Neural crest cell (in vitro differentiated cells): ENCODE measurements at regions not wholly inside any gene's neighbourhood (a gene's known extent, or its start where the extent isn't known, plus 50 kb on each side); places are given as distances from the start of the nearest gene placed in this dataset.
A peak's percentile ranks its signal among the peaks of the same experiment; 100 is the strongest.

Experiments used
- DNase-seq: peaks from one replicate; pipeline ENCODE4 v3.0.0; 2021; ENCODE audit warnings: low read depth, mixed read lengths, low spot score
- H3K27ac Mint-ChIP-seq: one replicate; pipeline ENCODE4 v1.8.0; 2021; ENCODE audit warnings: mild to moderate bottlenecking, mixed read lengths; ENCODE audit not compliant: unreplicated experiment
- H3K27me3 Mint-ChIP-seq: 2 replicates; pipeline ENCODE4 v1.8.0; 2021; ENCODE audit warnings: low read depth, mild to moderate bottlenecking, mixed read lengths
- H3K36me3 Mint-ChIP-seq: 2 replicates; pipeline ENCODE4 v1.8.0; 2021; ENCODE audit warnings: low read depth, mild to moderate bottlenecking, mixed read lengths
- H3K4me1 Mint-ChIP-seq: 2 replicates; pipeline ENCODE4 v1.8.0; 2021; ENCODE audit warnings: mixed read lengths
- H3K4me3 Mint-ChIP-seq: one replicate; pipeline ENCODE4 v1.8.0; 2021; ENCODE audit warnings: mild to moderate bottlenecking, mixed read lengths
- H3K9me3 Mint-ChIP-seq: 2 replicates; pipeline ENCODE4 v1.8.0; 2021; ENCODE audit warnings: mixed read lengths
- TF ChIP-seq, protein P1 (sequence below): fragments of 200-600 bp; sonication (generic); conservative IDR thresholded peaks from 2 replicates; pipeline ENCODE4 v1.5.0; 2021; ENCODE audit warnings: antibody characterized with exemption, mild to moderate bottlenecking

DNA sequence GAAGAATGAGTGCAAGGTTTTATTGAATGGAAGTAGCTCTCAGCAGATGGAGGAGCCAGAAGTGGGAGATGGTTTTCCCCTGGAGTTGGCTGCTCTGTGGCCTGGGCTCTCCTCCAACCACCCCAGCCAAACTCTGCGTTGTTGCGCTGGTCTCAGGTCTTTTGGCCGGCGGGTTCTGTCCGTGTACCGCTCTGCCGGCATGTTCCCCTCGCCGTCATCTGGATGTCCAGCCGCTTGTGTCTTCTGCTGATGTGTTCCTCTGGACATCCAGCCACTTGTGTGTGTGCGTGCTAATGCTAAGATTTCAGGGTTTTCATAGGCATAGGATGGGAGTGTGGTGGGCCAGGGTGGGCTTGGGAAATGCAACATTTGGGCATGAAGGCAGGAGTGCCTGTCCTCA, 1311.3 kb upstream of the TMEFF2 start:
- Mint-ChIP-seq H3K27ac (peak overlapping the region; percentile 57), H3K4me3 (no peak overlapping the region), H3K4me1 (peaks cover 46% of the 10 kb centered on the region), H3K9me3 (no peaks in the 10 kb centered on the region), H3K27me3 (no peaks in the 10 kb centered on the region), H3K36me3 (peaks cover 2% of the 10 kb centered on the region)
- DNase-seq, result no peak
- TF ChIP-seq, protein P1, sequence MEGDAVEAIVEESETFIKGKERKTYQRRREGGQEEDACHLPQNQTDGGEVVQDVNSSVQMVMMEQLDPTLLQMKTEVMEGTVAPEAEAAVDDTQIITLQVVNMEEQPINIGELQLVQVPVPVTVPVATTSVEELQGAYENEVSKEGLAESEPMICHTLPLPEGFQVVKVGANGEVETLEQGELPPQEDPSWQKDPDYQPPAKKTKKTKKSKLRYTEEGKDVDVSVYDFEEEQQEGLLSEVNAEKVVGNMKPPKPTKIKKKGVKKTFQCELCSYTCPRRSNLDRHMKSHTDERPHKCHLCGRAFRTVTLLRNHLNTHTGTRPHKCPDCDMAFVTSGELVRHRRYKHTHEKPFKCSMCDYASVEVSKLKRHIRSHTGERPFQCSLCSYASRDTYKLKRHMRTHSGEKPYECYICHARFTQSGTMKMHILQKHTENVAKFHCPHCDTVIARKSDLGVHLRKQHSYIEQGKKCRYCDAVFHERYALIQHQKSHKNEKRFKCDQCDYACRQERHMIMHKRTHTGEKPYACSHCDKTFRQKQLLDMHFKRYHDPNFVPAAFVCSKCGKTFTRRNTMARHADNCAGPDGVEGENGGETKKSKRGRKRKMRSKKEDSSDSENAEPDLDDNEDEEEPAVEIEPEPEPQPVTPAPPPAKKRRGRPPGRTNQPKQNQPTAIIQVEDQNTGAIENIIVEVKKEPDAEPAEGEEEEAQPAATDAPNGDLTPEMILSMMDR, result no peak

DNA sequence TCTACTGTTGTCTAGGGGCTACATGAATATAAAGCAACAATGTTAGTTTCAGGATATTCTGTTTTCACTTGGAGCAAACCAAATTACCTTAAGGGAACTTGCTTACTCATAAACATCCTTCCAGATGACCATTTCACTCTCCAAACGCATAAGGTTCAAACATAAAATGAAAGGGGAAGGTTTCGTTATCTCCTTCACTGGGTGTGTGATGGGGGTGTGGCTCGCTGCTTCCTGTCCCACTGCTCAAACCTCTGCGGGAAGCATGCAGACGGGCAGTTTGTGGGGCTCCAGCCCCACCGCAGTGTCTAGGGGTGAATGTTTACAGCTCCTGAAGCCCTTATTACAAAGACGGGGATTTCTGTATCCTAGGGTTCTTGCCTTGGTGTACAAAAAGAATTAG, 1310.9 kb upstream of the TMEFF2 start:
- no peak overlapping the region for H3K4me3 Mint-ChIP-seq

DNA sequence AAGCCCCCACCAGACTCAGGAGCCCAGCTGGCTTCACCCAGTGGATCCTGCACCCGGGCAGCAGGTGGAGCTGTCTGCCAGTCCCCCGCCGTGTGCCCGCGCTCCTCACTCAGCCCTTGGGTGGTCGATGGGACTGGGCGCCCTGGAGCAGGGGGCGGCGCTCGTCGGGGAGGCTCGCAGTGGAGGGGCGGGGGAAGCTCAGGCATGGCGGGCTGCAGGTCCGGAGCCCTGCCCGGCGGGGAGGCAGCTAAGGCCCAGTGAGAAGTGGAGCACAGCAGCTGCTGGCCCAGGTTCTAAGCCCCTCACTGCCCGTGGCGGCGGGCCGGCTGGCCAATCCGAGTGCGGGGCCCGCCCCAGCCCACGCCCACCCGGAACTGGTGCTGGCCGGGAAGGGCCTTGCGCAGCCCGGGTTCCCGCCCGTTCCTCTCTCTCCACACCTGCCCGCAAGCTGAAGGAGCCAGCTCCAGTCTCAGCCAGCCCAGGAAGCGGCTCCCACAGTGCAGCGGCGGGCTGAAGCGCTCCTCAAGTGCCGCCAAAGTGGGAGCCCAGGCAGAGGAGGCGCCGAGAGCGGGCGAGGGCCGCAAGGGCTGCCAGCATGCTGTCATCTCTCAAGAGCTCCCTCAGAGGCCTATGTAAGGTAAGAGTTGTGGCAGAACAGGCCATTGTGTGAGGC, 1307.8 kb upstream of the TMEFF2 start:
- H3K4me1 Mint-ChIP-seq, result peaks cover 40% of the 10 kb centered on the region
- H3K9me3 Mint-ChIP-seq, result peaks cover 3% of the 10 kb centered on the region
- TF ChIP-seq, protein P1, result peak; percentile 57
- no peaks in the 10 kb centered on the region for H3K27me3 Mint-ChIP-seq
- DNase-seq, result peak; percentile 25
- no peak overlapping the region for H3K27ac Mint-ChIP-seq
- peak overlapping the region; percentile 83 for H3K4me3 Mint-ChIP-seq
- H3K36me3 Mint-ChIP-seq, result no peaks in the 10 kb centered on the region

More for the DNA sequence above, 1310.9 kb upstream of the TMEFF2 start:
- DNase-seq, result no peak
- Mint-ChIP-seq H3K27me3 (no peaks in the 10 kb centered on the region), H3K9me3 (no peaks in the 10 kb centered on the region), H3K27ac (no peak overlapping the region), H3K36me3 (no peaks in the 10 kb centered on the region), H3K4me1 (peaks cover 46% of the 10 kb centered on the region)
- TF ChIP-seq, protein P1, result no peak

DNA sequence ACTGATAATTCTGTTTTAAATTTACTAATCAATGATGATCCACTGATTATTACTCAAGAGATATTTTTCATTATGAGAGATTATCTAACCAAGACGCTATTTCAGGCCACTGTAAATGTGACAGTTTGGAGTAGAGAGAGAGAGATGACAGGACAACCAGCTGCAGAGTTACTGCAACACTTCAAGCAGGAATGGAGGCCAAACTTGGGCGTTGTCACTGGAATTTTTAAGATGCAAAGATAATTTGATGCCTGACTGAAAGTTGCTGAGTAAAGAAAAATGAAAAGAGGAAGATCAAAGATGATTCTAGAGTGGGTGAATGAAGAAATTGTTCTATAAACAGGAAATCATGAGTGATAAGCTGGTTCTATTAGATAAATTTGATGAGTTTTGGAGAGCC, 1302.1 kb upstream of the TMEFF2 start:
- Mint-ChIP-seq H3K4me3 (no peak overlapping the region), H3K4me1 (no peaks in the 10 kb centered on the region)

DNA sequence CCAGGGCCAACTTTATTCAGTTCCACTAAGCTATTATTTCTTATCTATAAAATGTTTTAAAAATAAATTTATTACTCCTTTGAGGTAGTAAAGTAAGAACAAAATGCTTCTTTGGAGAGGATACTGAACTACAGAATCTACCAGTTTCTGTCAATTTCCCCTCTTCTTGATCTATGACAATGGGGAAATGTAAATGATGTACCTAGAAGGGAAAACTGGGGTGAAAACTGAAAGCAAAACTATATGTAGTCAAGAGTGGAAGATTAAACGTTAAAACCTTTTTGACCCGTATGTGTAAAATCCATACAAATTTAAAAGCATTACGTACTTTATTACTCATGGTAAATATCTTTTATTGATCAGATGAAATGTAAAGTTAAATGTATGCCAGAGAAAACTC, 1287.8 kb upstream of the TMEFF2 start:
- Mint-ChIP-seq H3K9me3 (peaks cover 2% of the 10 kb centered on the region), H3K27ac (no peak overlapping the region), H3K4me1 (no peaks in the 10 kb centered on the region), H3K4me3 (no peak overlapping the region), H3K36me3 (no peaks in the 10 kb centered on the region), H3K27me3 (no peaks in the 10 kb centered on the region)
- TF ChIP-seq, protein P1, result no peak
- no peak for DNase-seq

More for the DNA sequence above, 1302.1 kb upstream of the TMEFF2 start:
- H3K9me3 Mint-ChIP-seq, result peaks cover 3% of the 10 kb centered on the region
- no peak overlapping the region for H3K27ac Mint-ChIP-seq
- no peak for DNase-seq
- H3K27me3 Mint-ChIP-seq, result no peaks in the 10 kb centered on the region
- TF ChIP-seq, protein P1, result no peak
- H3K36me3 Mint-ChIP-seq, result no peaks in the 10 kb centered on the region
